ENCODE measurements at regions not wholly inside any gene's neighbourhood (a gene's known extent, or its start where the extent isn't known, plus 50 kb on each side); places are given as distances from the start of the nearest gene placed in this dataset.
A peak's percentile ranks its signal among the peaks of the same experiment; 100 is the strongest.

- H3K4me1 ChIP-seq: no peaks in the 10 kb centered on the region
- intact Hi-C loops (cut with DNase I): no loop called here
- 72 to 85% methylated on average over 4 of the region's 4 CpGs for WGBS, 2 donors
- H3K36me3 ChIP-seq: no peaks in the 10 kb centered on the region
- H3K27me3 ChIP-seq: no peaks in the 10 kb centered on the region
- TF ChIP-seq CTCF (IDR thresholded peaks at IDR 0.05): no peak
- TF ChIP-seq POLR2A (IDR thresholded peaks at IDR 0.05): no peak
- H3K9me3 ChIP-seq: no peaks in the 10 kb centered on the region
- DNase-seq: no peak
- no peak overlapping the region for H3K27ac ChIP-seq
- no peak overlapping the region for H3K4me3 ChIP-seq (replicated peaks in 1 of 3)
Measured at GRCh38 chr14:94989417-94989816, 167.9 kb downstream of the DICER1 start.

- H3K36me3 ChIP-seq: no peaks in the 10 kb centered on the region
- no peak overlapping the region for H3K27ac ChIP-seq
- no peak for DNase-seq
- WGBS, 2 donors: 96 to 97% methylated on average over 2 of the region's 2 CpGs
- TF ChIP-seq CTCF (IDR thresholded peaks at IDR 0.05) (no peak), POLR2A (IDR thresholded peaks at IDR 0.05) (no peak)
- no peaks in the 10 kb centered on the region for H3K9me3 ChIP-seq
- intact Hi-C loops (cut with DNase I): no loop called here
- H3K4me1 ChIP-seq: no peaks in the 10 kb centered on the region
- H3K27me3 ChIP-seq: no peaks in the 10 kb centered on the region
- no peak overlapping the region for H3K4me3 ChIP-seq (replicated peaks in 1 of 3)
Measured at GRCh38 chr14:94987409-94987808, 169.9 kb downstream of the DICER1 start.

GRCh38 chr14:94979891-94980290, 177.4 kb downstream of the DICER1 start:
- no peak for DNase-seq
- intact Hi-C loops (cut with DNase I): no loop called here
- Histone ChIP-seq H3K4me1 (no peaks in the 10 kb centered on the region), H3K36me3 (no peaks in the 10 kb centered on the region), H3K27ac (no peak overlapping the region), H3K4me3 (replicated peaks in 1 of 3) (no peak overlapping the region), H3K9me3 (no peaks in the 10 kb centered on the region), H3K27me3 (no peaks in the 10 kb centered on the region)
- 67 to 73% methylated on average over 3 of the region's 3 CpGs for WGBS, 2 donors
- TF ChIP-seq POLR2A (IDR thresholded peaks at IDR 0.05): no peak
- TF ChIP-seq CTCF (IDR thresholded peaks at IDR 0.05): no peak

GRCh38 chr14:94977016-94977415, 180.3 kb downstream of the DICER1 start:
- no peaks in the 10 kb centered on the region for H3K27me3 ChIP-seq
- intact Hi-C loops (cut with DNase I): no loop called here
- DNase-seq: no peak
- WGBS, 2 donors: 51 to 53% methylated on average over 2 of the region's 2 CpGs
- no peaks in the 10 kb centered on the region for H3K9me3 ChIP-seq
- H3K4me3 ChIP-seq (replicated peaks in 1 of 3): no peak overlapping the region
- H3K36me3 ChIP-seq: no peaks in the 10 kb centered on the region
- H3K4me1 ChIP-seq: no peaks in the 10 kb centered on the region
- no peak for TF ChIP-seq POLR2A (IDR thresholded peaks at IDR 0.05)
- TF ChIP-seq CTCF (IDR thresholded peaks at IDR 0.05): no peak
- no peak overlapping the region for H3K27ac ChIP-seq

DNA sequence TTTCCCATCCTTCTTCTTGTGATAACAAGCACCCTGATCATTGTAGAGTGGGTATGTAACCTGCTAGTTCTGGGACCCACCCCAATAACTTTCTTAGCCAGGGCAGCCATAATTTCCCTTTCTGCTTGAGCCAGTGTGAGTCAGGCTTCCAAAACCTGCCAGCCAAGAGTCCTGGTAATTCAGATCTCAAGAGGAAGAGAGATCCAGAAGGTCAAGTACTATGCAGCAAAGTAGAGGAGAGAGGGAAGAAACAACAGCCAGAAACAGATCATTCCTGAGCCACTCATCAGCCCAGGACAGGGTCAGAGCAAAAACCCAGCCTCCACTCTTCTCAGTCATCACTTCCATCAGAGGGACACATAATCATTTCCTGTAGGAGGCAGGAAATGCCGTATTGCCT, 182.0 kb downstream of the DICER1 start:
- no peak for TF ChIP-seq POLR2A (IDR thresholded peaks at IDR 0.05)
- no peak for TF ChIP-seq CTCF (IDR thresholded peaks at IDR 0.05)
- 58 to 68% methylated on average over 1 of the region's 1 CpG for WGBS, 2 donors
- no peaks in the 10 kb centered on the region for H3K9me3 ChIP-seq
- H3K4me3 ChIP-seq (replicated peaks in 1 of 3): no peak overlapping the region
- intact Hi-C loops (cut with DNase I): no loop called here
- H3K27ac ChIP-seq: no peak overlapping the region
- no peaks in the 10 kb centered on the region for H3K36me3 ChIP-seq
- H3K4me1 ChIP-seq: no peaks in the 10 kb centered on the region
- peak in 1 of 2 donors; percentile 7 for DNase-seq
- no peaks in the 10 kb centered on the region for H3K27me3 ChIP-seq

Measured in thyroid gland (tissue), 4 donors.